IMR-90 (cell line): ENCODE measurements at regions not wholly inside any gene's neighbourhood (a gene's known extent, or its start where the extent isn't known, plus 50 kb on each side); places are given as distances from the start of the nearest gene placed in this dataset.

Source experiments
- ATAC-seq: fragments of 200-7000 bp; cut with Tn5 transposase; 2 replicates; pipeline ENCODE4 v1.9.1; 2020; ENCODE audit warnings: low read depth, mild to moderate bottlenecking, moderate library complexity
- BruUV-seq: library from RNA; stranded (reverse); fragments of 400-500 nt; replicated peaks from 2 replicates; lab custom pipeline; 2021; lab: Mats Ljungman, UMichigan
- CTCF ChIA-PET: fragments of 300-600 bp; formaldehyde crosslinking; extraction: SDS; loops from one replicate; lab custom pipeline; 2021; ENCODE audit warnings: antibody characterized with exemption; lab: Yijun Ruan, JAX
- POLR2A ChIA-PET: fragments of 300-600 bp; sonication (Branson Sonifier 250); formaldehyde crosslinking; loops from one replicate; lab custom pipeline; 2022; ENCODE audit warnings: antibody characterized with exemption; ENCODE audit not compliant: unreplicated experiment; lab: Charles Lee
- DNase-seq: peaks from one replicate; pipeline ENCODE4 v3.0.0; 2013
- H2AFZ ChIP-seq: replicated peaks from 2 replicates; pipeline ENCODE3; 2013; ENCODE audit warnings: low read length, mild to moderate bottlenecking; ENCODE audit not compliant: poor library complexity
- H2AK5ac ChIP-seq: 2 replicates; pipeline ENCODE4 v1.6.1; 2013; ENCODE audit warnings: low read depth, low read length, inconsistent platforms
- H2AK9ac ChIP-seq: replicated peaks from 2 replicates; pipeline ENCODE3; 2013; ENCODE audit warnings: mild to moderate bottlenecking, low read depth, low read length, moderate library complexity; ENCODE audit not compliant: poor library complexity
- H2BK120ac ChIP-seq: 2 replicates; pipeline ENCODE4 v1.6.1; 2013; ENCODE audit warnings: low read depth, low read length, inconsistent platforms
- H2BK15ac ChIP-seq: 3 replicates; pipeline ENCODE4 v1.6.1; 2013; ENCODE audit warnings: low read depth, low read length, inconsistent platforms
- H2BK20ac ChIP-seq: 2 replicates; pipeline ENCODE4 v1.6.1; 2013; ENCODE audit warnings: low read depth, mild to moderate bottlenecking, inconsistent platforms, low read length, moderate library complexity
- H2BK5ac ChIP-seq: 2 replicates; pipeline ENCODE4 v1.6.1; 2013; ENCODE audit warnings: mild to moderate bottlenecking, low read depth, low read length, inconsistent platforms; ENCODE audit not compliant: poor library complexity, severe bottlenecking
- H3K14ac ChIP-seq: replicated peaks from 2 replicates; pipeline ENCODE4 v1.6.1; 2013; ENCODE audit warnings: low read depth, low read length, inconsistent platforms
- H3K18ac ChIP-seq: 2 replicates; pipeline ENCODE4 v1.6.1; 2013; ENCODE audit warnings: low read depth, low read length, control low read depth
- H3K23ac ChIP-seq: 2 replicates; pipeline ENCODE4 v1.6.1; 2013; ENCODE audit warnings: low read depth, low read length, inconsistent platforms
- H3K27ac ChIP-seq: 2 replicates; pipeline ENCODE4 v1.5.1; 2013; ENCODE audit warnings: mild to moderate bottlenecking, control low read depth, low read length; ENCODE audit not compliant: insufficient read depth
- H3K27me3 ChIP-seq: 2 replicates; pipeline ENCODE4 v1.6.1; 2013; ENCODE audit warnings: low read length; ENCODE audit not compliant: control insufficient read depth, insufficient read depth
- H3K36me3 ChIP-seq: 2 replicates; pipeline ENCODE4 v1.6.1; 2013; ENCODE audit warnings: low read length, mixed read lengths; ENCODE audit not compliant: control insufficient read depth, insufficient read depth
- H3K4ac ChIP-seq: 2 replicates; pipeline ENCODE4 v1.6.1; 2013; ENCODE audit warnings: low read depth, low read length, inconsistent platforms
- H3K4me1 ChIP-seq: 2 replicates; pipeline ENCODE4 v1.6.1; 2013; ENCODE audit warnings: low read length, mixed read lengths; ENCODE audit not compliant: control insufficient read depth, insufficient read depth
- H3K4me2 ChIP-seq: 2 replicates; pipeline ENCODE4 v1.6.1; 2013; ENCODE audit warnings: low read depth, mild to moderate bottlenecking, control low read depth, low read length, moderate library complexity
- H3K4me3 ChIP-seq: 2 replicates; pipeline ENCODE4 v1.5.1; 2013; ENCODE audit warnings: low read depth, mild to moderate bottlenecking, control low read depth, low read length, moderate library complexity; ENCODE audit not compliant: insufficient read depth
- H3K56ac ChIP-seq: 2 replicates; pipeline ENCODE4 v1.6.1; 2013; ENCODE audit warnings: low read length, inconsistent platforms; ENCODE audit not compliant: insufficient read depth; ENCODE audit errors: extremely low read depth
- H3K79me1 ChIP-seq, 2 experiments: 2 replicates each; pipeline ENCODE4 v1.6.1; 2013; ENCODE audit warnings: low read length in 2 of 2, inconsistent platforms in 1 of 2, low read depth in 1 of 2
- H3K9ac ChIP-seq: 2 replicates; pipeline ENCODE4 v1.6.1; 2013; ENCODE audit warnings: low read depth, low read length, control low read depth
- H3K9me1 ChIP-seq: 2 replicates; pipeline ENCODE4 v1.6.1; 2013; ENCODE audit warnings: low read length, inconsistent platforms; ENCODE audit not compliant: insufficient read depth
- H3K9me3 ChIP-seq: 2 replicates; pipeline ENCODE4 v1.6.1; 2013; ENCODE audit warnings: low read length; ENCODE audit not compliant: control insufficient read depth, insufficient read depth
- H4K20me1 ChIP-seq: 2 replicates; pipeline ENCODE4 v1.6.1; 2013; ENCODE audit warnings: low read length, inconsistent platforms; ENCODE audit not compliant: insufficient read depth
- H4K5ac ChIP-seq: 2 replicates; pipeline ENCODE4 v1.6.1; 2013; ENCODE audit warnings: mild to moderate bottlenecking, low read depth, low read length, control low read depth
- H4K8ac ChIP-seq, 2 experiments: 2 replicates each; pipeline ENCODE4 v1.6.1; 2013; ENCODE audit warnings: low read depth in 2 of 2, low read length in 2 of 2, control low read depth in 1 of 2, inconsistent platforms in 1 of 2
- H4K91ac ChIP-seq: 2 replicates; pipeline ENCODE4 v1.6.1; 2013; ENCODE audit warnings: low read depth, low read length, inconsistent platforms; ENCODE audit not compliant: insufficient read depth
- BHLHE40 ChIP-seq: fragments of 150-350 bp; IDR thresholded peaks from 2 replicates; pipeline ENCODE4 v1.6.1; 2016; ENCODE audit warnings: mild to moderate bottlenecking, low read depth, low read length
- ELK1 ChIP-seq: fragments of 150-350 bp; IDR thresholded peaks from 2 replicates; pipeline ENCODE4 v1.6.1; 2016; ENCODE audit warnings: low read depth, mild to moderate bottlenecking, low read length, moderate library complexity, borderline replicate concordance
- MAFK ChIP-seq: IDR thresholded peaks from 2 replicates; pipeline ENCODE4 v1.6.1; 2012; ENCODE audit warnings: low read depth, low read length, improper control_type of control experiment
- MXI1 ChIP-seq: IDR thresholded peaks from 2 replicates; pipeline ENCODE4 v1.6.1; 2012; ENCODE audit warnings: low read depth, mild to moderate bottlenecking, low read length, moderate library complexity, borderline replicate concordance
- NFE2L2 ChIP-seq: fragments of 150-350 bp; IDR thresholded peaks from 2 replicates; pipeline ENCODE4 v1.6.1; 2016; ENCODE audit warnings: low read depth, mild to moderate bottlenecking, low read length
- RAD21 ChIP-seq: IDR thresholded peaks from 2 replicates; pipeline ENCODE4 v1.6.1; 2012; ENCODE audit warnings: low read length, improper control_type of control experiment
- RFX5 ChIP-seq: IDR thresholded peaks from 2 replicates; pipeline ENCODE4 v1.8.0; 2012; ENCODE audit warnings: low read depth, mild to moderate bottlenecking, low read length, moderate library complexity
- SMC3 ChIP-seq: fragments of 150-350 bp; IDR thresholded peaks from 2 replicates; pipeline ENCODE4 v1.6.1; 2016; ENCODE audit warnings: low read depth, mild to moderate bottlenecking, antibody characterized with exemption, low read length, moderate library complexity
- USF2 ChIP-seq: fragments of 150-350 bp; IDR thresholded peaks from 2 replicates; pipeline ENCODE4 v1.6.1; 2017; ENCODE audit warnings: mild to moderate bottlenecking, antibody characterized with exemption, low read length, low read depth
- WGBS, 2 experiments: methylation state at CpG; one replicate each; pipeline versions ENCODE4 v1.1.5 to v1.1.7; 2013; ENCODE audit warnings: missing lambda C conversion rate in 2 of 2; ENCODE audit not compliant: insufficient read length in 1 of 2; ENCODE audit errors: extremely low coverage in 2 of 2; 5-methylcytosine and 5-hydroxymethylcytosine counted together
- dilution Hi-C: fragments of 300-500 bp; cut with HindIII; formaldehyde crosslinking; loops from one replicate; pipeline ENCODE4 v1.14.3; 2018; ENCODE audit warnings: low sequenced_read_pairs; ENCODE audit not compliant: unreplicated experiment
- in situ Hi-C: fragments of 300-500 bp; cut with MboI; formaldehyde crosslinking; loops from 3 replicates; pipeline ENCODE4 v1.14.3; 2019; ENCODE audit warnings: low sequenced_read_pairs, inconsistent platforms, mixed read lengths
- intact Hi-C: fragments of 100-400 bp; cut with micrococcal nuclease; formaldehyde crosslinking; loops from 2 replicates; pipeline ENCODE4 v1.10.0; 2022

- Histone ChIP-seq H4K5ac (no peak overlapping the region), H4K8ac (no peak overlapping the region), H3K36me3 (no peaks in the 10 kb centered on the region), H2AFZ (no peak overlapping the region), H3K79me1 (no peaks in the 10 kb centered on the region), H4K20me1 (no peaks in the 10 kb centered on the region), H3K4me2 (no peak overlapping the region), H3K4me3 (no peak overlapping the region), H3K4ac (no peak overlapping the region), H3K9ac (no peak overlapping the region), H2AK9ac (no peak overlapping the region), H3K56ac (no peak overlapping the region), H2BK20ac (no peak overlapping the region), H3K9me3 (no peaks in the 10 kb centered on the region), H3K23ac (no peak overlapping the region), H2BK5ac (no peak overlapping the region), H2BK120ac (no peak overlapping the region), H4K91ac (no peak overlapping the region), H3K18ac (no peak overlapping the region), H3K9me1 (no peaks in the 10 kb centered on the region), H2AK5ac (no peak overlapping the region), H3K27me3 (no peaks in the 10 kb centered on the region), H2BK15ac (no peak overlapping the region), H3K27ac (no peak overlapping the region), H3K4me1 (no peaks in the 10 kb centered on the region), H3K14ac (no peak overlapping the region)
- POLR2A ChIA-PET = no interaction called here
- intact Hi-C loops (no loop called here), in situ Hi-C loops (no loop called here), dilution Hi-C loops (no loop called here)
- DNase-seq = no peak
- CTCF ChIA-PET = no interaction called here
- TF ChIP-seq MXI1 (no peak), ELK1 (no peak), SMC3 (no peak), RAD21 (no peak), MAFK (no peak), RFX5 (no peak), USF2 (no peak), NFE2L2 (no peak), BHLHE40 (no peak)
- no peak for ATAC-seq
- no CpG with 5 or more reads among the region's 2 CpGs for whole genome bisulfite sequencing, 2 experiments
- BruUV-seq = no TSS peak
These were observed 771.7 kb downstream of the METTL15 start for GRCh38 chr11:28879869-28880268.
